Tibial nerve (tissue), 4 donors: ENCODE measurements at regions not wholly inside any gene's neighbourhood (a gene's known extent, or its start where the extent isn't known, plus 50 kb on each side); places are given as distances from the start of the nearest gene placed in this dataset.

Experiments
- DNase-seq, 2 donors: peaks; one replicate each; pipeline ENCODE4 v3.0.0-alpha.2; 2019; ENCODE audit warnings: low spot score in 2 of 2
- H3K27ac ChIP-seq, 4 donors: fragments of 200-600 bp; sonication (generic) in 3 of 4; one replicate each; pipeline ENCODE4 v1.5.1; 2017 to 2019; ENCODE audit warnings: mild to moderate bottlenecking in 1 of 4
- H3K27me3 ChIP-seq, 2 donors: fragments of 200-600 bp; sonication (generic) in 1 of 2; one replicate each; pipeline versions ENCODE4 v1.5.1 to v1.6.0; 2017 to 2019
- H3K36me3 ChIP-seq, 3 donors: fragments of 200-600 bp; sonication (generic); one replicate each; pipeline ENCODE4 v1.5.1; 2018 to 2019
- H3K4me1 ChIP-seq, 4 donors: fragments of 200-600 bp; sonication (generic) in 3 of 4; one replicate each; pipeline ENCODE4 v1.5.1; 2017 to 2019
- H3K4me3 ChIP-seq, 4 donors: fragments of 200-600 bp; sonication (generic) in 3 of 4; one replicate each; pipeline ENCODE4 v1.5.1; 2017 to 2019; ENCODE audit warnings: mild to moderate bottlenecking in 1 of 4, moderate library complexity in 1 of 4
- H3K9me3 ChIP-seq, 4 donors: fragments of 200-600 bp; sonication (generic) in 3 of 4; one replicate each; pipeline ENCODE4 v1.5.1; 2017 to 2019
- CTCF ChIP-seq, 5 experiments: fragments of 200-600 bp in 3 of 5; fragments of 450-650 bp in 2 of 5; sonication (generic) in 3 of 5; IDR thresholded peaks; one replicate each; pipeline ENCODE4 v1.5.1; 2016 to 2019; ENCODE audit warnings: antibody characterized with exemption in 5 of 5, mild to moderate bottlenecking in 3 of 5, moderate library complexity in 2 of 5
- EP300 ChIP-seq, 2 donors: sonication (generic); formaldehyde crosslinking; IDR thresholded peaks; one replicate each; pipeline ENCODE4 v1.6.1; 2017; ENCODE audit warnings: antibody characterized with exemption in 2 of 2, mild to moderate bottlenecking in 1 of 2
- POLR2A ChIP-seq, 2 donors: fragments of 450-650 bp; IDR thresholded peaks; one replicate each; pipeline ENCODE4 v1.6.1; 2017; ENCODE audit warnings: antibody characterized with exemption in 2 of 2, mild to moderate bottlenecking in 2 of 2, moderate library complexity in 2 of 2
- WGBS, 2 donors: methylation state at CpG; one replicate each; pipeline ENCODE4 v1.1.5; 2018; 5-methylcytosine and 5-hydroxymethylcytosine counted together

- Histone ChIP-seq H3K4me3 (no peak overlapping the region), H3K4me1 (no peaks in the 10 kb centered on the region), H3K27me3 (no peaks in the 10 kb centered on the region), H3K27ac (no peak overlapping the region), H3K9me3 (peaks cover 0 to 5% (median 0%) of the 10 kb centered on the region in 4 donors), H3K36me3 (no peaks in the 10 kb centered on the region)
- 71 to 81% methylated on average over 4 of the region's 4 CpGs for WGBS, 2 donors
- TF ChIP-seq CTCF (IDR thresholded peaks at IDR 0.05) (no peak), EP300 (IDR thresholded peaks at IDR 0.05) (no peak), POLR2A (IDR thresholded peaks at IDR 0.05) (no peak)
- DNase-seq, result no peak
These were observed 69.4 kb upstream of the CD96 start for GRCh38 chr3:111472556-111472955.

GRCh38 chr3:111473550-111473949, 68.4 kb upstream of the CD96 start:
- TF ChIP-seq CTCF (IDR thresholded peaks at IDR 0.05) (no peak), EP300 (IDR thresholded peaks at IDR 0.05) (no peak), POLR2A (IDR thresholded peaks at IDR 0.05) (no peak)
- 75 to 81% methylated on average over 1 to 2 of the region's 2 CpGs for WGBS, 2 donors
- H3K4me3 ChIP-seq, result no peak overlapping the region

DNA sequence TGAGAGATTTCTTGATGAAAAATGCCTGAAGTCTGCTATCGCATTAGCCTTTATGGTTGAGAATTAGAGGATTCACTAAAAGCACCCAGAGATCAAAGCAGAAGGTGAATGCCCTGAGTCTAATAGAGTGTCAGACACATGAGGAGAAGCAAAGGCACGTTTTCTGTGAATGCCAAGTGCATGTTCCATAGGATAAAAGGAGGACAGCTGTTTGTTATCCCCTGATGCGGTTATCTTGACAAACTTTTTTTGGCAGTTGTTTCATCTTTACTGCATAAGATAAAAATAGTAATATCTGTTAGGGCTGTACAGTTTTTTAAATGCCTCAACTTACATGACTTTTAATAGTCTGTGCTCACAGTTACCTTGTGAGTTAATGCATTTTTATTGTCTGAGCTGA, 65.3 kb upstream of the CD96 start:
- WGBS, 2 donors, result 45 to 46% methylated on average over 3 of the region's 3 CpGs
- Histone ChIP-seq H3K4me3 (no peak overlapping the region), H3K27ac (no peak overlapping the region), H3K4me1 (no peaks in the 10 kb centered on the region), H3K27me3 (no peaks in the 10 kb centered on the region), H3K9me3 (no peaks in the 10 kb centered on the region), H3K36me3 (no peaks in the 10 kb centered on the region)
- no peak for DNase-seq
- TF ChIP-seq EP300 (IDR thresholded peaks at IDR 0.05) (no peak), POLR2A (IDR thresholded peaks at IDR 0.05) (no peak), CTCF (IDR thresholded peaks at IDR 0.05) (no peak)

More at GRCh38 chr3:111473550-111473949, 68.4 kb upstream of the CD96 start:
- Histone ChIP-seq H3K4me1 (no peaks in the 10 kb centered on the region), H3K9me3 (peaks cover 0 to 5% (median 0%) of the 10 kb centered on the region in 4 donors), H3K36me3 (no peaks in the 10 kb centered on the region), H3K27me3 (no peaks in the 10 kb centered on the region), H3K27ac (no peak overlapping the region)
- DNase-seq, result no peak

- H3K4me1 ChIP-seq, result no peaks in the 10 kb centered on the region
- no peak overlapping the region for H3K4me3 ChIP-seq
- H3K9me3 ChIP-seq, result no peaks in the 10 kb centered on the region
- DNase-seq, result no peak
- no peak overlapping the region for H3K27ac ChIP-seq
- H3K27me3 ChIP-seq, result no peaks in the 10 kb centered on the region
- WGBS, 2 donors, result 93 to 100% methylated on average over 1 of the region's 1 CpG
- TF ChIP-seq POLR2A (IDR thresholded peaks at IDR 0.05), result no peak
- TF ChIP-seq EP300 (IDR thresholded peaks at IDR 0.05), result no peak
- TF ChIP-seq CTCF (IDR thresholded peaks at IDR 0.05), result no peak
- H3K36me3 ChIP-seq, result no peaks in the 10 kb centered on the region
These were observed 61.9 kb upstream of the CD96 start for GRCh38 chr3:111480091-111480490.

DNA sequence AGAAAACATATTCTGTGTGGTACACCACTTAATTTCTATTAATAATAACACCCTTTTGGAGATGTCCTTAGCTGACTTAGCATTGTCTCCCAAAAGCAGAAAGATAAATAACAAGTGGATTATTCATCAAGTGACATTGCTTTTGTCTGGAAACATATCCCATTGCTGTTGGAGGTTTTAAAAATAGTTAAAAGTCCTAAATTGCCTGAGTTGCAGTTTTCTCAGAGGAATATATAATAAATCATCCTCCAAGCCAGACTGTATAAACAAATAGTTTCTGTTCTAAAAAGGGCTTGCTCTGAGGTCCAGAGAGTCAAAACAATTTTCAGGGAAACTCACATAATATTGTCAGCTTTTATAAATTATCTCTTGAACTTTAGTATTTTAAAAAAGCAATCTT, 60.4 kb upstream of the CD96 start:
- no peaks in the 10 kb centered on the region for H3K4me1 ChIP-seq
- no peak for DNase-seq
- peaks cover 0 to under 1% (median 0%) of the 10 kb centered on the region in 4 donors for H3K9me3 ChIP-seq
- H3K4me3 ChIP-seq, result no peak overlapping the region
- no peaks in the 10 kb centered on the region for H3K27me3 ChIP-seq
- H3K36me3 ChIP-seq, result no peaks in the 10 kb centered on the region
- no peak overlapping the region for H3K27ac ChIP-seq
- no peak for TF ChIP-seq POLR2A (IDR thresholded peaks at IDR 0.05)
- no peak for TF ChIP-seq EP300 (IDR thresholded peaks at IDR 0.05)
- TF ChIP-seq CTCF (IDR thresholded peaks at IDR 0.05), result no peak
